Body of pancreas (tissue), 4 donors: ENCODE measurements at regions not wholly inside any gene's neighbourhood (a gene's known extent, or its start where the extent isn't known, plus 50 kb on each side); places are given as distances from the start of the nearest gene placed in this dataset.

Source experiments
- CTCF ChIP-seq, 7 experiments: fragments of 450-650 bp in 4 of 7; fragments of 200-600 bp in 3 of 7; sonication (generic) in 3 of 7; IDR thresholded peaks; one replicate each; pipeline ENCODE4 v1.5.1; 2016 to 2019; ENCODE audit warnings: antibody characterized with exemption in 7 of 7
- POLR2A ChIP-seq, 3 donors: fragments of 450-650 bp; IDR thresholded peaks; one replicate each; pipeline ENCODE4 v1.6.1; 2016; ENCODE audit warnings: antibody characterized with exemption in 3 of 3, mild to moderate bottlenecking in 2 of 3

DNA sequence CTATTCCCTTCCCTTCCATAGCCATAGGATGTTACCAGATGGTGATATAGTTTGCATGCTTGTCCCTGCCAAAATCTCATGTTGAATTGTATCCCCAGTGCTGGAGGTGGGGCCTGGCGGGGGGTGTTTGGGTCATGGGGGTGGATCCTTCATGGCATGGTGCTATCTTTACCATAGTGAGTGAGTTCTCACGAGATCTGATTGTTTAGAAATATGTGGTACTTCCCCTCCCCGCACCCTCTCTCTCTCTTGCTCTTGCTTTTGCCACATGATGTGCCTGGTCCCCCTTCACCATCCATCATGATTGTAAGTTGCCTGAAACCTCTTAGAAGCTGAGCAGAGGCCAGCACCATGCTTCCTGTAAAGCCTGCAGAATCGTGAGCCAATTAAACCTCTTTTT, 181.3 kb downstream of the CAND1 start:
- TF ChIP-seq CTCF (IDR thresholded peaks at IDR 0.05) (no peak), POLR2A (IDR thresholded peaks at IDR 0.05) (no peak)
